GM12875 (cell line): ENCODE measurements at regions not wholly inside any gene's neighbourhood (a gene's known extent, or its start where the extent isn't known, plus 50 kb on each side); places are given as distances from the start of the nearest gene placed in this dataset.
"Not testable (repeated sequence)": the region's sequence is repeated elsewhere in the genome, so short reads cannot be mapped to it uniquely, and the experiment has no call there.

Experiments used
- H3K4me3 ChIP-seq: one replicate; pipeline ENCODE4 v1.5.1; 2011; ENCODE audit warnings: low read depth, low read length, control low read depth
- CTCF ChIP-seq: IDR thresholded peaks from 2 replicates; pipeline ENCODE4 v1.5.1; 2011; ENCODE audit warnings: low read depth, mild to moderate bottlenecking, control low read depth, inconsistent platforms, low read length, moderate library complexity, borderline replicate concordance; ENCODE audit not compliant: insufficient read depth

GRCh38 chr2:39897273-39897672 lies 118.2 kb upstream of the THUMPD2 start:
- TF ChIP-seq CTCF, result no peak
- H3K4me3 ChIP-seq, result no peak overlapping the region

GRCh38 chr2:39894082-39894481 lies 115.0 kb upstream of the THUMPD2 start:
- no peak for TF ChIP-seq CTCF
- no peak overlapping the region for H3K4me3 ChIP-seq

- H3K4me3 ChIP-seq, result no peak overlapping the region
- TF ChIP-seq CTCF, result no peak
Observed at GRCh38 chr2:39893616-39894015, 114.6 kb upstream of the THUMPD2 start.

- H3K4me3 ChIP-seq, result no peak overlapping the region
- TF ChIP-seq CTCF, result no peak
Observed at GRCh38 chr2:39881948-39882347, 102.9 kb upstream of the THUMPD2 start.

DNA sequence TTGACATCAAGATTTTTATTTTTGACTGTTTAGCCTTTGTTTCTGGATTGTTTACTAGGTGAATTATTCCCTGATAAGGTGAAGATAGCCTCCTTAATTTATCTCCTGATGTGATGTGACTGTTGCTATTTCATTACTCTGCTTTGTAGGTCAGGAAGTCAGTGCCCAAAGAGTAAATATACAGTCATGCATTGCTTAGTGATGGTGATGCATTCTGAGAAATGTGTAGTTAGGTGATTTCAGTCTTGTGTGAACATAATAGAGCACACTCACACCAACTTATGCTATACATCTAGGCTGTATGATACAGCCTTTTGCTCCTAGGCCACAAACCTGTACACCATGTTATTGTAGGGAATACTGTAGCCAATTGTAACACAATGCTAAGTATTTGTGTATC lies 102.4 kb upstream of the THUMPD2 start:
- no peak for TF ChIP-seq CTCF
- H3K4me3 ChIP-seq, result no peak overlapping the region

DNA sequence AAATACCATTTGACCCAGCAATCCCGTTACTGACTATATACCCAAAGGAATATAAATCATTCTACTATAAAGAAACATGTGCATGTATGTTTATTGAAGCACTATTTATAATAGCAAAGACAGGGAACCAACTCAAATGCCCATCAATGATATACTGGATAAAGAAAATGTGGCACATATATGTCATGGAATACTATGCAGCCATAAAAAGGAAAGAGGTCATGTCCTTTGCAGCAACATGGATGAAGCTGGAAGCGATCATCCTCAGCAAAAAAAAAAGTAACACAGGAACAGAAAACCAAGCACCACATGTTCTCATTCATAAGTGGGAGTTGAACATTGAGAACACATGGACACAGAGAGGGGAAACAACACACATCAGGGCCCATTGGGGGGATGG lies 99.9 kb upstream of the THUMPD2 start:
- not testable (repeated sequence) for H3K4me3 ChIP-seq

DNA sequence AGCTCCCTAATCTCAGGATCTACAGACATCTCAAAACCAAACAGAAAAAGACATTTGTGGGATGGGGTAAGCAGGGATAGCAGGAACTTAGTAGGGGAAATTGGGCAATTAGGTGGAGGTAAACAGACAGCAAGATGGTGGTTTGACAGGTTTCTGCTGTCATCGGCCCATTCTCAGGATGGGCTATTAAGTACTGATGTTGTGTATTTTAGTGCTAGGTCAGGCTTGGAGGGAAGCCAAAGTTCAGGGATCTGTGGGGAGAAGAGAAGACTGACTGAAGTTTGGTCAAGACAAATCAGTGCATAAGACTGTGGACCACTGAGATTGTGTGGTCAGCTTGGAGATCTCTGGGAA lies 96.8 kb upstream of the THUMPD2 start:
- no peak overlapping the region for H3K4me3 ChIP-seq
- TF ChIP-seq CTCF, result no peak
